HG03571 (cell line): ENCODE measurements at regions not wholly inside any gene's neighbourhood (a gene's known extent, or its start where the extent isn't known, plus 50 kb on each side); places are given as distances from the start of the nearest gene placed in this dataset.
"Not testable (repeated sequence)": the region's sequence is repeated elsewhere in the genome, so short reads cannot be mapped to it uniquely, and the experiment has no call there.

Experiments used
- ATAC-seq: cut with Tn5 transposase; IDR thresholded peaks from one replicate; pipeline ENCODE4 v1.9.1; 2021; ENCODE audit not compliant: unreplicated experiment

- no peak for ATAC-seq
These were observed 1145.3 kb upstream of the CHAC2 start for GRCh38 chr2:52622266-52622665.

GRCh38 chr2:52613064-52613463, 1154.5 kb upstream of the CHAC2 start:
- no peak for ATAC-seq

GRCh38 chr2:52611759-52612158, 1155.8 kb upstream of the CHAC2 start:
- ATAC-seq = no peak

GRCh38 chr2:52608030-52608429, 1159.6 kb upstream of the CHAC2 start:
- no peak for ATAC-seq

GRCh38 chr2:52597346-52597745, 1170.3 kb upstream of the CHAC2 start:
- ATAC-seq = no peak

GRCh38 chr2:52594026-52594425, 1173.6 kb upstream of the CHAC2 start:
- ATAC-seq = no peak

- not testable (repeated sequence) for ATAC-seq
These were observed 1183.5 kb upstream of the CHAC2 start for GRCh38 chr2:52584071-52584470.

- ATAC-seq = no peak
These were observed 1195.1 kb upstream of the CHAC2 start for GRCh38 chr2:52572469-52572894.

GRCh38 chr2:52571380-52572347, 1195.9 kb upstream of the CHAC2 start:
- no peak for ATAC-seq

GRCh38 chr2:52570716-52571115, 1196.9 kb upstream of the CHAC2 start:
- ATAC-seq = no peak

GRCh38 chr2:52563151-52563550, 1204.5 kb upstream of the CHAC2 start:
- no peak for ATAC-seq

GRCh38 chr2:52558265-52558664, 1209.3 kb upstream of the CHAC2 start:
- no peak for ATAC-seq

GRCh38 chr2:52542297-52542696, 1225.3 kb upstream of the CHAC2 start:
- ATAC-seq = no peak

- no peak for ATAC-seq
These were observed 1228.3 kb upstream of the CHAC2 start for GRCh38 chr2:52539026-52539970.

- no peak for ATAC-seq
These were observed 1230.0 kb upstream of the CHAC2 start for GRCh38 chr2:52537588-52537987.

GRCh38 chr2:52536929-52537460, 1230.6 kb upstream of the CHAC2 start:
- ATAC-seq = no peak

GRCh38 chr2:52532956-52533355, 1234.6 kb upstream of the CHAC2 start:
- ATAC-seq = no peak

- ATAC-seq = no peak
These were observed 1240.9 kb upstream of the CHAC2 start for GRCh38 chr2:52526735-52527134.

GRCh38 chr2:52520644-52521043, 1247.0 kb upstream of the CHAC2 start:
- ATAC-seq = no peak

- ATAC-seq = no peak
These were observed 1248.9 kb upstream of the CHAC2 start for GRCh38 chr2:52518678-52519077.

GRCh38 chr2:52512760-52513159, 1254.8 kb upstream of the CHAC2 start:
- ATAC-seq = no peak
